Hindlimb muscle (tissue), 1 donor: ENCODE measurements at regions not wholly inside any gene's neighbourhood (a gene's known extent, or its start where the extent isn't known, plus 50 kb on each side); places are given as distances from the start of the nearest gene placed in this dataset.

Experiments used
- DNase-seq: peaks from one replicate; pipeline ENCODE4 v3.0.0-alpha.2; 2013

GRCh38 chr9:135030566-135031226 lies 56.8 kb upstream of the OLFM1 start:
- no peak for DNase-seq

GRCh38 chr9:135032041-135032835 lies 55.2 kb upstream of the OLFM1 start:
- no peak for DNase-seq

GRCh38 chr9:135032868-135033460 lies 54.5 kb upstream of the OLFM1 start:
- DNase-seq = no peak

- no peak for DNase-seq
These were observed 54.0 kb upstream of the OLFM1 start for GRCh38 chr9:135033487-135033886.

GRCh38 chr9:135034106-135034505 lies 53.4 kb upstream of the OLFM1 start:
- no peak for DNase-seq

- DNase-seq = no peak
These were observed 51.4 kb upstream of the OLFM1 start for GRCh38 chr9:135035781-135036760.

GRCh38 chr9:135036861-135037465 lies 50.5 kb upstream of the OLFM1 start:
- no peak for DNase-seq

GRCh38 chr9:135037521-135038250 lies 49.8 kb upstream of the OLFM1 start:
- no peak for DNase-seq
